ENCODE measurements at regions not wholly inside any gene's neighbourhood (a gene's known extent, or its start where the extent isn't known, plus 50 kb on each side); places are given as distances from the start of the nearest gene placed in this dataset.

- TF ChIP-seq POLR2A (IDR thresholded peaks at IDR 0.05; ENCODE audit: low read depth, low read length) (no peak), TAF1 (IDR thresholded peaks at IDR 0.05; ENCODE audit: borderline replicate concordance, low read depth, low read length) (no peak)
These were observed 438.5 kb upstream of the TCF4 start for GRCh38 chr18:56026509-56026908.

All from GM12892 (cell line).